GM12865 (cell line): ENCODE measurements at regions not wholly inside any gene's neighbourhood (a gene's known extent, or its start where the extent isn't known, plus 50 kb on each side); places are given as distances from the start of the nearest gene placed in this dataset.
"Not testable (repeated sequence)": the region's sequence is repeated elsewhere in the genome, so short reads cannot be mapped to it uniquely, and the experiment has no call there.

ENCODE experiments used
- DNase-seq: peaks from one replicate; pipeline ENCODE4 v3.0.0; 2010; ENCODE audit warnings: low read depth
- H3K4me3 ChIP-seq: 2 replicates; pipeline ENCODE4 v1.5.1; 2011; ENCODE audit warnings: mild to moderate bottlenecking, low read depth, low read length, control low read depth
- CTCF ChIP-seq: IDR thresholded peaks from 2 replicates; pipeline ENCODE4 v1.5.1; 2011; ENCODE audit warnings: low read length, control low read depth, low read depth, inconsistent platforms; ENCODE audit not compliant: insufficient read depth; ENCODE audit errors: missing control alignments

- TF ChIP-seq CTCF, result no peak
- no peak overlapping the region for H3K4me3 ChIP-seq
- no peak for DNase-seq
Measured at GRCh38 chr3:112734171-112734570, 93.2 kb upstream of the CCDC80 start.

GRCh38 chr3:112730210-112730609, 89.3 kb upstream of the CCDC80 start:
- no peak overlapping the region for H3K4me3 ChIP-seq
- no peak for TF ChIP-seq CTCF
- no peak for DNase-seq

GRCh38 chr3:112721231-112721630, 80.3 kb upstream of the CCDC80 start:
- H3K4me3 ChIP-seq, result no peak overlapping the region
- no peak for TF ChIP-seq CTCF
- no peak for DNase-seq

- H3K4me3 ChIP-seq, result no peak overlapping the region
- TF ChIP-seq CTCF, result no peak
- no peak for DNase-seq
Measured at GRCh38 chr3:112718967-112719366, 78.0 kb upstream of the CCDC80 start.

- H3K4me3 ChIP-seq, result no peak overlapping the region
- TF ChIP-seq CTCF, result no peak
- DNase-seq, result no peak
Measured at GRCh38 chr3:112718516-112718915, 77.6 kb upstream of the CCDC80 start.

GRCh38 chr3:112709911-112710310, 69.0 kb upstream of the CCDC80 start:
- H3K4me3 ChIP-seq, result no peak overlapping the region
- no peak for TF ChIP-seq CTCF
- no peak for DNase-seq

- no peak for DNase-seq
- TF ChIP-seq CTCF, result no peak
- H3K4me3 ChIP-seq, result no peak overlapping the region
Measured at GRCh38 chr3:112699436-112699978, 58.6 kb upstream of the CCDC80 start.

- not testable (repeated sequence) for DNase-seq, H3K4me3 ChIP-seq
Measured at GRCh38 chr3:112698442-112698841, 57.5 kb upstream of the CCDC80 start.

GRCh38 chr3:112696244-112696643, 55.3 kb upstream of the CCDC80 start:
- not testable (repeated sequence) for H3K4me3 ChIP-seq

GRCh38 chr3:112695377-112696108, 54.6 kb upstream of the CCDC80 start:
- DNase-seq, H3K4me3 ChIP-seq: not testable (repeated sequence)

More at GRCh38 chr3:112696244-112696643, 55.3 kb upstream of the CCDC80 start:
- not testable (repeated sequence) for DNase-seq
